Karpas-422 (cell line): ENCODE measurements at regions not wholly inside any gene's neighbourhood (a gene's known extent, or its start where the extent isn't known, plus 50 kb on each side); places are given as distances from the start of the nearest gene placed in this dataset.
"Not testable (repeated sequence)": the region's sequence is repeated elsewhere in the genome, so short reads cannot be mapped to it uniquely, and the experiment has no call there.

Source experiments
- DNase-seq: peaks from one replicate; pipeline ENCODE4 v3.0.0-alpha.2; 2015
- H2AFZ ChIP-seq: fragments of 200-600 bp; sonication (generic); 2 replicates; pipeline ENCODE4 v1.6.1; 2014; ENCODE audit warnings: antibody characterized with exemption, low read length, mixed read lengths
- H3K27ac ChIP-seq: fragments of 200-600 bp; sonication (generic); 2 replicates; pipeline ENCODE4 v1.5.1; 2014; ENCODE audit warnings: mild to moderate bottlenecking, low read length, moderate library complexity
- H3K27me3 ChIP-seq: fragments of 200-600 bp; sonication (generic); 2 replicates; pipeline ENCODE4 v1.6.1; 2014; ENCODE audit warnings: low read length, mixed read lengths
- H3K36me3 ChIP-seq: fragments of 200-600 bp; sonication (generic); 2 replicates; pipeline ENCODE4 v1.6.1; 2014; ENCODE audit warnings: low read length, mixed read lengths; ENCODE audit not compliant: insufficient read depth
- H3K4me1 ChIP-seq: fragments of 200-600 bp; sonication (generic); 2 replicates; pipeline ENCODE4 v1.6.1; 2014; ENCODE audit warnings: mild to moderate bottlenecking, low read length, mixed read lengths
- H3K4me2 ChIP-seq: fragments of 200-600 bp; sonication (generic); 2 replicates; pipeline ENCODE4 v1.6.1; 2014; ENCODE audit warnings: low read length, low read depth, mild to moderate bottlenecking; ENCODE audit not compliant: poor library complexity, severe bottlenecking
- H3K4me3 ChIP-seq: fragments of 200-600 bp; sonication (generic); 2 replicates; pipeline ENCODE4 v1.5.1; 2014; ENCODE audit warnings: mild to moderate bottlenecking, antibody characterized with exemption, low read length, mixed read lengths
- H3K79me2 ChIP-seq: fragments of 200-600 bp; sonication (generic); 2 replicates; pipeline ENCODE4 v1.6.1; 2014; ENCODE audit warnings: mild to moderate bottlenecking, low read length, mixed read lengths
- H3K9ac ChIP-seq: fragments of 200-600 bp; sonication (generic); 2 replicates; pipeline ENCODE4 v1.6.0; 2014; ENCODE audit warnings: low read length
- H3K9me2 ChIP-seq: fragments of 200-600 bp; sonication (generic), shearing (Covaris generic); replicated peaks from 2 replicates; pipeline ENCODE4 v1.6.0; 2014; ENCODE audit warnings: mild to moderate bottlenecking, low read length, moderate library complexity; ENCODE audit not compliant: insufficient read depth
- H3K9me3 ChIP-seq: fragments of 300-700, 200-600 bp; sonication (generic); 2 replicates; pipeline ENCODE4 v1.6.1; 2014; ENCODE audit warnings: low read length, mixed read lengths
- H4K20me1 ChIP-seq: fragments of 200-600 bp; sonication (generic); 2 replicates; pipeline ENCODE4 v1.6.1; 2014; ENCODE audit warnings: mild to moderate bottlenecking, antibody characterized with exemption, low read length, low read depth; ENCODE audit not compliant: insufficient read depth

DNA sequence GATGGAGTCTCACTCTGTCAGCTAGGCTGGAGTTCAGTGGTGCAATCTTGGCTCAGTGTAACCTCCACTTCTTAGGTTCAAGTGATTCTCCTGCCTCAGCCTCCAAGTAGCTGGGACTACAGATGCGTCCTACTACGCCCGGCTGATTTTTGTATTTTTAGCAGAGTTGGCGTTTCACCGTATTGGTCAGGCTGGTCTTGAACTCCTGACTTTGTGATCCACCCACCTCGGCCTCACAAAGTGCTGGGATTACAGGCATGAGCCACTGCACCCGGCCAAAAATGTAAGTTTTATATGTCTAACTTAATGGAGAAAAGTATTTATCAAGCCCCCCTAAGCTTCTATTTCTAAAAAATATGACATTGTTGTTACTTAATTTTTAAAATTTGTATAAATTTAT, 98.2 kb upstream of the RIOK2 start:
- Histone ChIP-seq H3K79me2 (no peaks in the 10 kb centered on the region), H3K9ac (no peak overlapping the region), H3K9me2 (no peaks in the 10 kb centered on the region), H3K27me3 (no peaks in the 10 kb centered on the region), H3K27ac (no peak overlapping the region), H3K4me2 (no peak overlapping the region), H3K9me3 (no peaks in the 10 kb centered on the region), H3K4me3 (no peak overlapping the region), H3K4me1 (no peaks in the 10 kb centered on the region), H3K36me3 (no peaks in the 10 kb centered on the region), H2AFZ (no peak overlapping the region), H4K20me1 (no peaks in the 10 kb centered on the region)
- no peak for DNase-seq

DNA sequence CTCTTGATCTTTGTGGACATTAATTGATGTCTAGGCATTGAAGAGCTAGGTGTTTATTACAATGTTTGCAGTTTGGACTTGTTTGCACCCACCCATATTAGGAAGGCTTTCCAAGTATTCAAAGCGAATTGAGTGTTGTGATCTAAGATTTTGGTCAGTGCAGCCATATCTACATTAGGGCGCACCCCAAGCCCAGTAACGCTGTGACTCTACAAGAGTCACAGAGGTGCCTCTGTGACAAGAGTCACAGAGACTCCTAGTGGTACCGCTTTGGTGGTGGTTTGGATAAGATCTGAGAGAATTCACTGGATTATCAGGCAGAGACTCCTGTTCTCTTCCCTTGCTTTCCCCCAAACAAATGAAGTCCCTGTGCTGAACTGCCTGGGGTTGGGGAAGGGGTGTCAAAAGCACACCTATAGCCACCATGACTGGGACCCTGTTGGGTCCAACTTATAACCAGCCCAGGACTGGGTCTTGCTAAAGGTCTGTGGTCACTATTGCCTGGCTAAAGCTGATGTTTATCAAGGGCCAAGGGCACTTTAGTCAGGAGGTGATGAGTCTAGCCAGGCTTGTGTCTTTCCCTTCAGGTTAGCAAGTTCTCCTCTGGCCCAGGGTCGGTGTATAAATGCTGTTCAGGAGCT, 114.1 kb upstream of the RIOK2 start:
- Histone ChIP-seq H3K4me1 (no peaks in the 10 kb centered on the region), H3K9me3 (no peaks in the 10 kb centered on the region), H3K9me2 (no peaks in the 10 kb centered on the region), H3K27me3 (no peaks in the 10 kb centered on the region), H3K27ac (no peak overlapping the region), H3K4me2 (no peak overlapping the region), H3K36me3 (no peaks in the 10 kb centered on the region), H3K9ac (no peak overlapping the region), H2AFZ (no peak overlapping the region), H3K4me3 (no peak overlapping the region), H4K20me1 (no peaks in the 10 kb centered on the region), H3K79me2 (no peaks in the 10 kb centered on the region)
- DNase-seq = peak; percentile 83

DNA sequence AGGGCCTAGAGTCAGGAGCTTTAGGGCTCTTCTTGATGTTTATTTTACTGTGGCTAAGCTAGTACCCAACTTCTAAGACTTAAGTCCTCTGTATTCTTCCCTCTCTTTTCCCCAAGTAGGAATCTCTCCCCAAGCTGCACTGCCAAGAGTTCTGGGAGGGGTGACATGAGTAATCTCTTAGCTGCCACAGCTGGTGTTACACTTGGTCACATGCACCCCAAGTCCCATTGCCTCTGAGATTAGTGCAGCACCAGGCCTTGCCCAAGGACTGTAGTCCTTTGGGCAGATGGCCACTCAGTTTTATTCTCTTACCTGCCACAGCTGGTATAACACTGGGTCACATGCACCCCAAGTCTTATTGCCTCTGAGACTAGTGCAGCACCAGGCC, 114.7 kb upstream of the RIOK2 start:
- DNase-seq = no peak
- H4K20me1 ChIP-seq = no peaks in the 10 kb centered on the region
- no peak overlapping the region for H3K27ac ChIP-seq
- no peaks in the 10 kb centered on the region for H3K4me1 ChIP-seq
- H2AFZ ChIP-seq = no peak overlapping the region
- no peaks in the 10 kb centered on the region for H3K79me2 ChIP-seq
- no peak overlapping the region for H3K4me3 ChIP-seq
- no peaks in the 10 kb centered on the region for H3K36me3 ChIP-seq
- H3K9me2 ChIP-seq = no peaks in the 10 kb centered on the region
- no peaks in the 10 kb centered on the region for H3K9me3 ChIP-seq
- H3K27me3 ChIP-seq = no peaks in the 10 kb centered on the region
- H3K4me2 ChIP-seq = no peak overlapping the region
- H3K9ac ChIP-seq = no peak overlapping the region

DNA sequence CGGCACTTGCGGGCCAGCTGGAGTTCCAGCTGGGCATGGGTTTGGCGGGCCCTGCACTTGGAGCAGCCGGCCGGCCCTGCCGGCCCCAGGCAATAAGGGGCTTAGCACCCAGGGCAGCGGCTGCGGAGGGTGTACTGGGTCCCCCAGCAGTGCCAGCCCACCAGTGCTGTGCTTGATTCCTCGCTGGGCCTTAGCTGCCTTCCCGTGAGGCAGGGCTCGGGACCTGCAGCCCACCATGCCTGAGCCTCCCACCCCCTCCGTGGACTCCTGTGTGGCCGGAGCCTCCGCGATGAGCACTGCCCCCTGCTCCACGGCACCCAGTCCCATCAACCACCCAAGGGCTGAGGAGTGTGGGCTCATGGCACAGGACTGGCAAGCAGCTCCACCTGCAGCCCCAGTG, 118.1 kb upstream of the RIOK2 start:
- H3K9ac ChIP-seq, H2AFZ ChIP-seq, H3K9me3 ChIP-seq, H4K20me1 ChIP-seq, H3K27ac ChIP-seq, H3K4me3 ChIP-seq, H3K27me3 ChIP-seq, H3K4me1 ChIP-seq, DNase-seq, H3K9me2 ChIP-seq, H3K4me2 ChIP-seq, H3K36me3 ChIP-seq, H3K79me2 ChIP-seq: not testable (repeated sequence)

- H3K4me2 ChIP-seq = no peak overlapping the region
- no peak overlapping the region for H2AFZ ChIP-seq
- no peak for DNase-seq
- H3K27me3 ChIP-seq = no peaks in the 10 kb centered on the region
- H3K9me2 ChIP-seq = no peaks in the 10 kb centered on the region
- no peaks in the 10 kb centered on the region for H3K4me1 ChIP-seq
- H4K20me1 ChIP-seq = no peaks in the 10 kb centered on the region
- no peak overlapping the region for H3K27ac ChIP-seq
- H3K36me3 ChIP-seq = no peaks in the 10 kb centered on the region
- H3K79me2 ChIP-seq = no peaks in the 10 kb centered on the region
- H3K4me3 ChIP-seq = no peak overlapping the region
- no peak overlapping the region for H3K9ac ChIP-seq
- H3K9me3 ChIP-seq = no peaks in the 10 kb centered on the region
Measured at GRCh38 chr5:97338729-97339128, 155.7 kb upstream of the RIOK2 start.

- no peak for DNase-seq
- Histone ChIP-seq H3K36me3 (no peaks in the 10 kb centered on the region), H2AFZ (no peak overlapping the region), H3K9me3 (no peaks in the 10 kb centered on the region), H3K9ac (no peak overlapping the region), H3K27ac (no peak overlapping the region), H4K20me1 (no peaks in the 10 kb centered on the region), H3K4me1 (no peaks in the 10 kb centered on the region), H3K27me3 (no peaks in the 10 kb centered on the region), H3K4me2 (no peak overlapping the region), H3K79me2 (no peaks in the 10 kb centered on the region), H3K9me2 (no peaks in the 10 kb centered on the region), H3K4me3 (no peak overlapping the region)
Measured at GRCh38 chr5:97355775-97356174, 172.7 kb upstream of the RIOK2 start.

GRCh38 chr5:97363577-97363976, 180.5 kb upstream of the RIOK2 start:
- Histone ChIP-seq H3K27ac (no peak overlapping the region), H3K9me2 (no peaks in the 10 kb centered on the region), H3K4me2 (no peak overlapping the region), H2AFZ (no peak overlapping the region), H3K79me2 (no peaks in the 10 kb centered on the region), H3K4me3 (no peak overlapping the region), H3K9ac (no peak overlapping the region), H4K20me1 (no peaks in the 10 kb centered on the region), H3K9me3 (no peaks in the 10 kb centered on the region), H3K4me1 (no peaks in the 10 kb centered on the region), H3K27me3 (no peaks in the 10 kb centered on the region), H3K36me3 (no peaks in the 10 kb centered on the region)
- no peak for DNase-seq

GRCh38 chr5:97364731-97365130, 181.7 kb upstream of the RIOK2 start:
- H3K79me2 ChIP-seq = no peaks in the 10 kb centered on the region
- no peak overlapping the region for H3K27ac ChIP-seq
- H4K20me1 ChIP-seq = no peaks in the 10 kb centered on the region
- H3K27me3 ChIP-seq = no peaks in the 10 kb centered on the region
- H3K9ac ChIP-seq = no peak overlapping the region
- no peaks in the 10 kb centered on the region for H3K4me1 ChIP-seq
- no peak overlapping the region for H3K4me2 ChIP-seq
- no peak overlapping the region for H2AFZ ChIP-seq
- no peaks in the 10 kb centered on the region for H3K9me2 ChIP-seq
- no peak overlapping the region for H3K4me3 ChIP-seq
- no peaks in the 10 kb centered on the region for H3K9me3 ChIP-seq
- no peak for DNase-seq
- H3K36me3 ChIP-seq = no peaks in the 10 kb centered on the region
